RWPE1 (cell line): ENCODE measurements at regions not wholly inside any gene's neighbourhood (a gene's known extent, or its start where the extent isn't known, plus 50 kb on each side); places are given as distances from the start of the nearest gene placed in this dataset.

Source experiments
- CTCF ChIA-PET: fragments of 350-600 bp; sonication (Branson Sonifier 250); formaldehyde crosslinking; extraction: SDS; loops from one replicate; lab custom pipeline; 2021; lab: Yijun Ruan, JAX
- POLR2A ChIA-PET: fragments of 400-600 bp; formaldehyde crosslinking; extraction: SDS; loops from one replicate; lab custom pipeline; 2020; ENCODE audit warnings: antibody characterized with exemption; ENCODE audit not compliant: low non-redundant PET; lab: Yijun Ruan, JAX
- DNase-seq: peaks from one replicate; pipeline ENCODE4 v3.0.0; 2012; ENCODE audit warnings: low spot score
- H3K27ac ChIP-seq: fragments of 450-650 bp; 2 replicates; pipeline ENCODE4 v1.5.1; 2017
- CTCF ChIP-seq: fragments of 450-650 bp; conservative IDR thresholded peaks from 2 replicates; pipeline ENCODE4 v1.5.1; 2017; ENCODE audit warnings: low read depth, mild to moderate bottlenecking

- CTCF ChIA-PET: no interaction called here
Measured at GRCh38 chr20:51208162-51208561, 185.3 kb upstream of the KCNG1 start.

GRCh38 chr20:51206032-51206662 lies 183.2 kb upstream of the KCNG1 start:
- POLR2A ChIA-PET: no interaction called here
- peak; percentile 59 for DNase-seq
- H3K27ac ChIP-seq: no peak overlapping the region
- TF ChIP-seq CTCF: no peak
- CTCF ChIA-PET: no interaction called here

More at GRCh38 chr20:51208162-51208561, 185.3 kb upstream of the KCNG1 start:
- DNase-seq: no peak
- POLR2A ChIA-PET: no interaction called here
- TF ChIP-seq CTCF: no peak
- no peak overlapping the region for H3K27ac ChIP-seq

GRCh38 chr20:51204794-51205193 lies 181.9 kb upstream of the KCNG1 start:
- POLR2A ChIA-PET: no interaction called here
- CTCF ChIA-PET: interaction anchor here (0.9 kb wide), 1 partner anchor 176 kb away, joined by 4 read pairs; no protein-coding TSS in a partner anchor
- no peak for TF ChIP-seq CTCF

GRCh38 chr20:51204051-51204715 lies 181.3 kb upstream of the KCNG1 start:
- ChIA-PET POLR2A (no interaction called here), CTCF (interaction anchor here (0.9 kb wide), 1 partner anchor 175 kb away, joined by 4 read pairs; no protein-coding TSS in a partner anchor)
- TF ChIP-seq CTCF: no peak
- no peak for DNase-seq
- no peak overlapping the region for H3K27ac ChIP-seq

More at GRCh38 chr20:51204794-51205193, 181.9 kb upstream of the KCNG1 start:
- no peak for DNase-seq
- no peak overlapping the region for H3K27ac ChIP-seq

- no peak for DNase-seq
- CTCF ChIA-PET: no interaction called here
- no peak for TF ChIP-seq CTCF
- POLR2A ChIA-PET: no interaction called here
- H3K27ac ChIP-seq: no peak overlapping the region
Measured at GRCh38 chr20:51202304-51202703, 179.4 kb upstream of the KCNG1 start.

GRCh38 chr20:51199920-51200319 lies 177.0 kb upstream of the KCNG1 start:
- no peak for TF ChIP-seq CTCF
- ChIA-PET POLR2A (no interaction called here), CTCF (no interaction called here)
- DNase-seq: no peak
- no peak overlapping the region for H3K27ac ChIP-seq
